ENCODE measurements at regions not wholly inside any gene's neighbourhood (a gene's known extent, or its start where the extent isn't known, plus 50 kb on each side); places are given as distances from the start of the nearest gene placed in this dataset.
A peak's percentile ranks its signal among the peaks of the same experiment; 100 is the strongest.
"Not testable (repeated sequence)": the region's sequence is repeated elsewhere in the genome, so short reads cannot be mapped to it uniquely, and the experiment has no call there.

DNA sequence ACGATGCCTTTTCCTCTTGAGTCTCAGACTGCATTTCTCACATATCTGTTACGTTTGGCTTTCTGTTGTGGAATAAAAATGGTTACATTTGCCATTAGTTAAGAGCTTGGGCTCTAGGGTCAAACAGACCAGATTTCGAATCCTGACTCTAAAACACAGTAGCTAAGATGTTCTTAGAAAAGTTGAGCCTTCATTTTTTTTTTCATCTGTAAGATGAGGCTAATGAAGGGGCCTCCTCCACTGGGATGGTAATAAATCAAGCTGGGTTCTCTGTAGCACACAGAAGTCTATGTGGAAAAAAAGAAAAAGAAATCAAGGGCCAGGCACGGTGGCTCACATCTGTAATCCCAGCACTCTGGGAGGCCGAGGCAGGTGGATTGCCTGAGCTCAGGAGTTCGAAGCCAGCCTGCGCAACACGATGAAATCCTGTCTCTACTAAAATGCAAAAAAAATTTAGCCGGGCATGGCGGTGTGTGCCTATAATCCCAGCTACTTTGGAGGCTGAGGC lies 49.9 kb upstream of the CAPRIN1 start:
- DNase-seq = no peak

DNA sequence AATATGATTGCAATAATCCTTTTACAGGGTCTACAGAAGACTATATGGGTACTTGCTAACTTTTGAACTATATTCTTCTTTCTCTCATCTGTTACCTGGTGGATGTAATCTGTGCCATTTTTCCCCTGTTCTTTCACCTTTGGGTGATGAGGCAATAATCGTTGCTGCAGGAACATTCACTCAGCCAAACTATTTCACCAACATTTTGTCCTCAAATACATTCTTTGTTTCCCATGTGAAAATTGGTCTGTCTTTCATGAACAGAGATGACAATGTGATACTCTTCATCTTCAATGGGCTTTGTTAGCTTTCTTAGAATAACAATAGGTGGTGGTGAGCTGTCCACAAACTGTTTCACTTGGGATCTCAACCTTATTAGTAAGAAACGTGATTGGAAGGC lies 52.1 kb upstream of the CAPRIN1 start:
- no peak for DNase-seq

DNA sequence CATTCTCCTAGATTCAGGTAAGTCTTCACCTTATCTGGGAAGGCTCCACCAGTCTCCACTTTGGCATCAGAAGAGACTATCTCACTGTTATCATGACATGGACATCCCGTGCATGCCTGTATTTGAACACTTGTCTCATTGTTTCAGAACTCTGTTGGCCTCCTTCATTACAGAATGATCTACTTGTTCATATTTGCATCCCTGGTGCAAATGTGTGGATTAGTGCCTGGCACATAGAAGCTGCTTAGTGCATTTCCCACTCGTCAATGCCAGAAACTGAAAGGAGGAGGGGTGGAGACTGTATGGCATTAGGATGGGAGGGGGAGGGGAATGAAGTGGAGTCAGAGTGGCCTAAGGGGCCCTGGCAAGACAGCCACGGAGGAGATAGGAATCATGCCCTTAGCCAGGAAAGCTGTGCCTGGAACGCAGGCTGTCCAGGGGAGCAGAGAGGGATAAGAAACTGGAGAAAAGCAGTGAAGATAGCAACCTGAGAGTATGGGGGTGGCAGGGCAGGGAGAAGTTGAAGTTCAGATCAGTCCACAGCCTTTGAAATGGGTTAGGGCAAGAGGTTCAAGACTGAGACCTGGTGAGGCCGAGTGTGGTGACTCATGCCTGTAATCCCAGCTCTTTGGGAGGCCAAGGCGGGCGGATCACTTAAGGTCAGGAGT lies 53.8 kb upstream of the CAPRIN1 start:
- no peak for DNase-seq

DNA sequence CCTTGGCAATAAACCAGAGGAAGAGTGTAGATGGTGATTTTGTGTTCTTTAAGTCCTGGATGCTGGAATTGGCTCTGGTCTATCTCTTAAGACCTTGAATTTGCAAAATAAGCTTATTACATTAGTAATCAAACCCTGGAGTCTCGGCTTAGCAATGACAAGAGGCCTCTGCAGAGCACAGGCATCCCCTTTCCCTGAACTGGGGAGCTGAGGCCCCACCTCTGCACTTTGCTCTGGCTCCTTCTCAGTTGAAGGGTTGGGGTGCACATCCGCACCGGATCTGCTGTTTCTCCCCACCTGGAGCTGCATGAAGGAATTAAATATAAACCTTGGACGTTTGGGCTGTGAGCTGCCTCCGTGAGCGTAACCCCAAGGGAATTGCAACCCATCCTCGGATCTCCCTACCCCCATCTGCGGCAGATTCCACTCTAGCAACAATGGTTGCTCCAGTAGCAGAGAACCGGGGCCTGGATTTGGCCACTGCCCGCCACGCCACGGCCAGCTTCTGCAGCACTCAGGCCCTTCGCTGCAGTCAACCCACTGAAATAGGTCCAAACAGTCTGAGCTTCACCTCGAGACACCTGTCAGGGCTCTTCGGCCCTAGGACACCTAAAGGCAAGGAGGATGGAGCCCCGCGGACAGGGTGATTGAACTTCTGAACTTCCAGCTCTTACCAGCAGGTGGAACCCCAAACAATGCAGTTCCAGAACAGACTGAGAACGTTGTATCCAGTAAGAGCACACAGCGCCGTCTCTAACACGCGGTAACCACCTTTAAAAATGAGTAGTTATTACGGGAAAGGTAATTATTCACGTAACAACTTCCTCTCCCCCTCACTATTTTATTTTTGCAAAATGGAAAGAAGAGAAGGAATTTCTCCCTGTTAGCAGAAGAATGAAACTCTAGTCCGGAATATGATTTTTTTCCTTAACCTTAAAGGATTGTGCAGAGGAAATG lies 54.8 kb upstream of the CAPRIN1 start:
- peak; percentile 79 for DNase-seq

GRCh38 chr11:33994937-33995336 lies 56.6 kb upstream of the CAPRIN1 start:
- DNase-seq = no peak

DNA sequence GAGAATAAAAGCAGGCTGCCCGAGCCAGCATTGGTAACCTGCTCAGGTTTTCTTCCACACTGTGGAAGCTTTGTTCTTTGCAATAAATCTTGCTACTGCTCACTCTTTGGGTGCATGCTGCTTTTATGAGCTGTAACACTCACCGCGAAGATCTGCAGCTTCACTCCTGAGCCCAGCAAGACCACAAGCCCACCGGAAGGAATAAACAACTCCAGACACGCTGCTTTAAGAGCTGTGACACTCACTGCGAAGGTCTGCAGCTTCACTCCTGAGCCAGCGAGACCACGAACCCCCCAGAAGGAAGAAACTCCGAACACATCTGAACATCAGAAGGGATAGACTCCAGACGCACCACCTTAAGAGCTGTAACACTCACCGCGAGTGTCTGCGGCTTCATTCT lies 60.4 kb upstream of the CAPRIN1 start:
- DNase-seq = not testable (repeated sequence)

DNA sequence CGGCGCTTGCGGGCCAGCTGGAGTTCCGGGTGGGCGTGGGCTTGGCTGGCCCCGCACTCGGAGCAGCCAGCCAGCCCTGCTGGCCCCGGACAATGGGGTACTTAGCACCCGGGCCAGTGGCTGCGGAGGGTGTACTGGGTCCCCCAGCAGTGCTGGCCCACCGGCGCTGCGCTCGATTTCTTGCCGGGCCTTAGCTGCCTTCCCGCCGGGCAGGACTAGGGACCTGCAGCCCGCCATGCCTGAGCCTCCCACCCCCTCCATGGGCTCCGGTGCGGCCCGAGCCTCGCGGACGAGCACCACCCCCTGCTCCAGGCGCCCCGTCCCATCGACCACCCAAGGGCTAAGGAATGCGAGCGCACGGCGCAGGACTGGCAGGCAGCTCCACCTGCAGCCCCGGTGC lies 61.4 kb upstream of the CAPRIN1 start:
- DNase-seq = not testable (repeated sequence)

DNA sequence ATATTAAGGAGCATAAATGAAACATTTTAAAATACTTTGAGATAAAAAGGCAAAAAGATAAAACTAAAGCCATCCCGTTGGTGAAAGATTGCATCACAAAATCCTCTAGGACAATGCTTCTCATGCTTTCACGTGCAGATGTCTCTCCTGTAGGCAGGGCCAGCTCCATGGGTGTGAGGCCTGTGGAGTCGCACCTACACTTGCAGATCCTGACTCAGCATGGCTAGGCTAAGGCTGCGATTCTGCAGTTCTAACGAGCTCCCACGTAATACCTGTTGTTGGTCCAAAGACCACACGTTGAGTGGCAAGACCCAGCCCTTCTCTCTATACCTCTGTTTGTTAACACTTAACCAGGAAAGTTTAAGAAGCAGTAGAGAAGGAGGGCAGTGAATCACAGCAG lies 62.1 kb upstream of the CAPRIN1 start:
- no peak for DNase-seq

DNA sequence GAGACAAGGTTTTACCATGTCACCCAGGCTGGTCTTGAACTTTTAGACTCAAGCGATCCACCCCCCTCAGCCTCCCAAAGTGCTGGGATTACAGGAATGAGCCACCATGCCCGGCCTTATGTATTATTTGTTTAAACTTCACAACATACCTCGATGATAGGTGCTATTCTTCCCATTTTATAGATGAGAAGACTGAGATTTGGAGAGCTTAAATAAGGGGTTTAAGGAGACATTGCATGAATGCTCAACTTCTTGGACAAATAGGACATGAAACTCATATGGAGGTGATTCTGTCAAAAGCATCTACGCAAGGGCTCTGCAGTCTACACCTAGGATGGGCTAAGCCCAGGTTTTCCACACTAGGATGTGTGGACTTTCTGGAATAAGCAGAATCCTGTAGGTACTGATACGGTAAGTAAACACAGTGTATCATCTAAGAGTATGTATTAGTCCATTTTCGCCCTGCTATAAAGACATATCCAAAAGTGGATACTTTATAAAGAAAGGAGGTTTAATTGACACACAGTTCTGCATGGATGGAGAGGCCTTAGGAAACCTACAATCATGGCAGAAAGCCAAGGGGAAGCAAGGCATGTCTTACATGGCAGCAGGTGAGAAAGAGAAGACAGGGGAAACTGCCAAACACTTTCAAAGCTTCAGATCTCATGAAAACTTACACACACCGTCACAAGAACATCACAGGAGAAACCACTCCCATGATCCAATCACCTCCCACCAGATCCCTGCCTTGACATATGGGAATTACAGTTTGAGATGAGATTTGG lies 62.8 kb upstream of the CAPRIN1 start:
- DNase-seq = no peak

DNA sequence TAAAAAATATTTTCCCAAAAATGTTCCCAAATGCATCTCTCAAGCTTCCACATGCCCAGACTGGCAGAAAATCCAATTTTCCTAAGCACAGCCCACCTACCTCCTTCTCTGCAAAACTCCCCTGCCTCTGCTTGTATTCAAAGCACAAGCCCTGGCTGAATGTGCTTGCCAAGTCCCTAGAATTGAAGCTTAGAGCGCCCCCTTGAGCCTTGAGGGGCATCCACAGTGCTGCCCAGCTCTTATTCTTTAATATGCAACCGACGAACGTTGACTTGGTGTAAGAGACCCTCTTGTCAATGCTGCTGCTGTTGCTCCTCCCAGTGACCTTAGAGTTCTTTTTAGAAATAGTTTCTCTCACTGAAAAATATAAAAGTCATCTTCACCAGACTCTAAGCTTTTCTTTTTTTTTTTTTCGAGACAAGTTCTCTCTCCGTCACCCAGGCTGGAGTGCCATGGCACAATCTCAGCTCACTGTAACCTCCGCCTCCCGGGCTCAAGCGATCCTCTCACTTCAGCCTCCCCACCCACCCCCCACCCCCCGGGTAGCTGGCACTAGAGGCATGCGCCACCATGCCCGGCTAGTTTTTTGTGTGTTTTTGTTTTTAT lies 63.5 kb upstream of the CAPRIN1 start:
- DNase-seq = peak; percentile 84

DNA sequence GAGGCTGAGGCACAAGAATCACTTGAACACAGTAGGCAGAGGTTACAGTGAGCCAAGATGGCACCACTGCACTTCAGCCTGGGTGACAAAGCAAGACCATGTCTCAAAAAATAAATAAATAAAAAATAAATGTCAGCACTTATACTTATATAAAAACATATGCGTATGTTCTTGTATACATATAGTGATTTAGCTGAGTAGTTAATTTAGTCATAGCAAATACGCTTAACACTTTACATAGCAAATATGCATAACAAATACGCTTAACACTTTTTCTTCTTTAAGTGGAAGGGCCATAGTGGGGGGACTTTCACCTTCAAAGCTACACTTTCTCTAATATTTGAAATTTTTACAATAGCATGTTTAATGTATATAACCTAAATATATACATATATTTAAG lies 64.0 kb upstream of the CAPRIN1 start:
- no peak for DNase-seq

GRCh38 chr11:33986597-33987501 lies 64.7 kb upstream of the CAPRIN1 start:
- not testable (repeated sequence) for DNase-seq

GRCh38 chr11:33984682-33985389 lies 66.7 kb upstream of the CAPRIN1 start:
- DNase-seq = no peak

DNA sequence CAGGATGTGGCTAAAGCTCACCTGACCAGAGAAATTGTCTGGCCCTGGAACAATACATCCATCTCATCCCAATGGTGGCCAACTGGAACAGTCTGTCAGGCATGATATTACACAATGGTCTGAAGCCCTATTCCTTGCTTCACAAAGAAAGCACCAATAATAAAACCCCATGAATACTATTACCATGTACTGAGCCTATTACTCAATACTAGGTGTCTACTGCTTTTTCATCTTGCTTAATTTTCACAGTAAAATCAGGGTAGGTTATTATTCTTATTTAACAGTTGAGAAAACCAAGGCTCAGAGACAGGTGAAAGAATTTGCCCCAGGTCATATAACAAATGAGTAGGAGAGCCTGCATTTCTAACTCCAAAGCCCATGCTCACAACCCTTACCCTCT lies 68.9 kb upstream of the CAPRIN1 start:
- no peak for DNase-seq

DNA sequence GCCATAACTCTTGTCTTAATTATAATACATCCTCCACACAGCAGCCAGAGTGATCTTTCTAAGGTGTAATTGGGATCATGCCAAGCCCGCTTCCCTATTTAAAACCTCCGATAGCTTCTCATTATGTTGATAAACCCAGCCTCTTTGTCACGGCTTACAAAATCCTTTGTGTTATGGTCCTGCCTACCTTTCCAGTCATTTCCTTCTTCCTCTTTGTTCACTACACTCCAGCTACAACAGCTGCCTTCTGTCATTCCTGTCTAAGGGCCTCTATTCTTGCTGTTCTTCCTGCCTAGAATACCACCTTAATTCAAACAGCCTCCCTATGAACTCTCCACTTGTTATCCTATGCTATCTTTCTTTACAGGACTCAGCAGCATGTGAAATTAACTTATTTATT lies 70.6 kb upstream of the CAPRIN1 start:
- DNase-seq = no peak

DNA sequence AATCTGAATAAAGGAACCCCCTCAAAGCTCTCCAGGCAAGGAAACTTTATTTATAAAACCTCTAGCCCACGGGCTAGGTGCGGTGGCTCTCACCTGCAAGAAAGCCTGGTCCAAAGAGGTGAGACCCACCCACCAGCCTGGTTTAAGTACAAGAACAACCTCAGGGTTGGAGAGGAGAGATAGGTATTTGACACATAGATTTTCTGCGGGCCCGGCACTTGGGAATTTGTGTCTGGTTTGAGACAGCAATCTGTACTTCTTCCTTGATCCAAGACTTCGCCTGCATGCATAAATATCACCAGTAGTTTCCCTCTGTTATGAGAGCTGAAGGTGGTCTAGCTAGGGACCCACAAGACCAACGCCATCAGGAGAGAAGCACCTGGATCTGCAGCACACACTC lies 73.2 kb upstream of the CAPRIN1 start:
- no peak for DNase-seq

DNA sequence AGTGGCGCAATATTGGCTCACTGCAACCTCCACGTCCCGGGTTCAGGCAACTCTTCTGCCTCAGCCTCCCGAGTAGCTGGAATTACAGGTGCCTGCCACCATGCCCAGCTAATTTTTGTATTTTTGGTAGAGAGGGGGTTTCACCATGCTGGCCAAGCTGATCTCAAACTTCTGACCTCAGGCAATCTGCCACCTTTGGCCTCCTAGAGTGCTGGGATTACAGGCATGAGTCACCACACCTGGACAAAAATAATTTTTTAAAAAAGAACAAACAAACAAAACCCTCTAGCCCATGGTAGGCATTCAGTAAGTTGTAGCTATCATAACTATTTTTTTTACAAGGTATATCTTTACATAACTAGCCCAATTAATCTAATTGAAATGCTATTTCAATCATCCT lies 73.9 kb upstream of the CAPRIN1 start:
- no peak for DNase-seq

- DNase-seq = no peak
Measured at GRCh38 chr11:33976495-33977199, 74.9 kb upstream of the CAPRIN1 start.

GRCh38 chr11:33974804-33975203 lies 76.7 kb upstream of the CAPRIN1 start:
- DNase-seq = no peak

GRCh38 chr11:33971530-33971929 lies 79.7 kb upstream of the LMO2 start:
- DNase-seq = not testable (repeated sequence)
